ENCODE measurements at regions not wholly inside any gene's neighbourhood (a gene's known extent, or its start where the extent isn't known, plus 50 kb on each side); places are given as distances from the start of the nearest gene placed in this dataset.

- no peak for TF ChIP-seq CTCF (conservative IDR thresholded peaks at IDR 0.05)
- Histone ChIP-seq H3K18ac (ENCODE audit: insufficient read length, low read depth, low read length) (no peak overlapping the region), H2BK120ac (ENCODE audit: low read depth, low read length, poor library complexity, severe bottlenecking) (no peak overlapping the region), H2AFZ (ENCODE audit: low read length) (no peak overlapping the region), H3K4me1 (ENCODE audit: insufficient read depth, low read length) (no peaks in the 10 kb centered on the region), H3K79me2 (ENCODE audit: insufficient read depth, low read length) (no peaks in the 10 kb centered on the region), H3K56ac (ENCODE audit: insufficient read length, low read depth, low read length) (no peak overlapping the region), H3K79me1 (ENCODE audit: insufficient read depth, low read depth, low read length, poor library complexity, severe bottlenecking) (no peaks in the 10 kb centered on the region), H3K23me2 (ENCODE audit: insufficient read length, low read depth, low read length, poor library complexity, severe bottlenecking) (no peaks in the 10 kb centered on the region), H3K23ac (ENCODE audit: insufficient read length, low read depth, low read length) (no peak overlapping the region), H2BK5ac (ENCODE audit: insufficient read length, low read length) (no peak overlapping the region), H2BK12ac (ENCODE audit: insufficient read length, low read depth, low read length) (no peak overlapping the region), H4K20me1 (ENCODE audit: control insufficient read depth, insufficient read depth, insufficient read length) (no peaks in the 10 kb centered on the region), H4K5ac (ENCODE audit: insufficient read length, low read depth, low read length) (no peak overlapping the region), H3K14ac (ENCODE audit: insufficient read depth, low read length) (no peak overlapping the region), H2BK15ac (ENCODE audit: low read depth, low read length) (no peak overlapping the region), H4K91ac (ENCODE audit: insufficient read length, low read depth, low read length) (no peak overlapping the region), H4K8ac (replicated peaks; ENCODE audit: insufficient read length, low read depth, low read length) (no peak overlapping the region), H3T11ph (ENCODE audit: low read length) (no peak overlapping the region), H3K9me3 (ENCODE audit: control insufficient read depth, low read depth, low read length) (no peaks in the 10 kb centered on the region), H2BK20ac (ENCODE audit: low read depth, low read length, poor library complexity, severe bottlenecking) (no peak overlapping the region), H3K4ac (ENCODE audit: low read depth, low read length) (no peak overlapping the region), H3K27me3 (ENCODE audit: insufficient read depth, low read length) (no peaks in the 10 kb centered on the region), H3K4me2 (ENCODE audit: insufficient read depth, insufficient read length, low read length) (no peak overlapping the region), H3K27ac (ENCODE audit: insufficient read length, low read depth, low read length) (no peak overlapping the region), H2AK5ac (ENCODE audit: insufficient read length, low read length) (no peak overlapping the region), H3K9ac (ENCODE audit: extremely low read depth, insufficient read length, low read length) (no peak overlapping the region)
- Mint-ChIP-seq H3K36me3 (ENCODE audit: insufficient read depth in 1 of 3, low read depth in 3 of 3) (peaks cover 1 to 3% (median 3%) of the 10 kb centered on the region in 3 experiments; a peak in 3 of 7 replicates), H3K4me3 (no peak overlapping the region), H3K27ac (no peak overlapping the region), H3K27me3 (ENCODE audit: low read depth) (no peaks in the 10 kb centered on the region), H3K9me3 (peaks cover 4 to 10% of the 10 kb centered on the region in 2 experiments; a peak in 3 of 5 replicates), H3K4me1 (peaks cover 4% of the 10 kb centered on the region in 2 experiments)
- no peak for DNase-seq
- WGBS (ENCODE audit: extremely low coverage, insufficient read length, low lambda C conversion rate): no CpG with 5 or more reads among the region's 3 CpGs
Measured at GRCh38 chr7:41093141-41093540, 609.7 kb downstream of the INHBA start.

Measured in H9 (cell line).